Activated naive CD4-positive, alpha-beta T cell treated with anti-CD3 and anti-CD28 coated beads, Interleukin-2, amount 10 ng/mL, durations not matched to agents 7 days and 5 days (primary cell): ENCODE measurements at regions not wholly inside any gene's neighbourhood (a gene's known extent, or its start where the extent isn't known, plus 50 kb on each side); places are given as distances from the start of the nearest gene placed in this dataset.

Experiments
- CTCF ChIA-PET: fragments of 350-600 bp; sonication (Branson Sonifier 250); formaldehyde crosslinking; loops from one replicate; lab custom pipeline; 2021; ENCODE audit warnings: antibody characterized with exemption; lab: Charles Lee
- DNase-seq: peaks from one replicate; pipeline ENCODE4 v3.0.0-alpha.2; 2020
- H3K27ac Mint-ChIP-seq: one replicate; pipeline ENCODE4 v1.8.0; 2021; ENCODE audit warnings: mild to moderate bottlenecking, moderate library complexity, mixed read lengths
- H3K27me3 Mint-ChIP-seq: one replicate; pipeline ENCODE4 v1.8.0; 2021; ENCODE audit warnings: mild to moderate bottlenecking, mixed read lengths
- H3K36me3 Mint-ChIP-seq: one replicate; pipeline ENCODE4 v1.8.0; 2021; ENCODE audit warnings: mixed read lengths
- H3K4me1 Mint-ChIP-seq: one replicate; pipeline ENCODE4 v1.8.0; 2021; ENCODE audit warnings: mixed read lengths
- H3K4me3 Mint-ChIP-seq: one replicate; pipeline ENCODE4 v1.8.0; 2021; ENCODE audit warnings: mild to moderate bottlenecking, moderate library complexity, mixed read lengths
- H3K9me3 Mint-ChIP-seq: one replicate; pipeline ENCODE4 v1.8.0; 2021; ENCODE audit warnings: mixed read lengths

DNA sequence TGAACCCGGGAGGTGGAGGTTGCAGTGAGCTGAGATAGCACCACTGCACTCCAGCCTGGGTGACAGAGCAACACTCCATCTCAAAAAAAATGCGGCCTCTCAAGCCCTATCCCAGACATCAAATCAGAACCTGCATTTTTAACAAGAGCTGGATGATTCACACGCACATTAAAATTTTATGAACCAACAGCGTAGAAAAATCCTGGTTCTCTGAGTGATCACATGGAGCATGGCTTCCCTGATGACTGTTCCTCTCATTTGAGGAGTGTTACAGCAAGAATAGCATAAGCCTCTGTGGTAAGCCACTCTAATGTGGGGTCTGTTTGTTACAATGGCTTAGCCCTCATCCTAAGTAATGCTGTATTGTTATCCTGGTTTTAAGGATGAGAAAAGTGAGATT lies 163.6 kb downstream of the BRMS1L start:
- no peak overlapping the region for H3K27ac Mint-ChIP-seq

GRCh38 chr14:35988972-35989690 lies 163.0 kb downstream of the BRMS1L start:
- Mint-ChIP-seq H3K9me3 (no peaks in the 10 kb centered on the region), H3K27ac (no peak overlapping the region), H3K4me3 (no peak overlapping the region), H3K27me3 (peaks cover 12% of the 10 kb centered on the region), H3K36me3 (no peaks in the 10 kb centered on the region), H3K4me1 (no peaks in the 10 kb centered on the region)
- CTCF ChIA-PET = no interaction called here
- no peak for DNase-seq

More for the DNA sequence above, 163.6 kb downstream of the BRMS1L start:
- H3K9me3 Mint-ChIP-seq = no peaks in the 10 kb centered on the region
- H3K27me3 Mint-ChIP-seq = peaks cover 12% of the 10 kb centered on the region
- no peaks in the 10 kb centered on the region for H3K4me1 Mint-ChIP-seq
- CTCF ChIA-PET = no interaction called here
- DNase-seq = no peak
- no peak overlapping the region for H3K4me3 Mint-ChIP-seq
- H3K36me3 Mint-ChIP-seq = no peaks in the 10 kb centered on the region

DNA sequence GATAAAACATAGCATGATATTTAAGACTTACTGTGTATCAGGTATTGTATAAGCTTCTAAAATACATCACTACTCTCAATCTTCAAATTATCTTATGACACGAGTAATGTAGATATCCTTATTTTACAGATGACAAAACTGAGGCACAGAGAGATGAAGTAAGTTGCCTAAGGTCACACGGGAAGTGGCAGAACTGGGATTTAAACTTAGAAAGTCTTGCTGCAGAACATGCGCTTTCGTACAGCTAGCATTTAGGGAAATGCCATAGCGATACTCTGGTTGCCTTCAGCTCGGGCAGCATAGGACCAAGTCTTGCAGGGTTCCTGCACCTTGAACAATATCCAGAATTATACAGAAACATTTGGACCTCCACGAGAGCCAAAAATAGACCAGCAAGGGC lies 162.4 kb downstream of the BRMS1L start:
- H3K4me3 Mint-ChIP-seq = no peak overlapping the region
- H3K27me3 Mint-ChIP-seq = peaks cover 12% of the 10 kb centered on the region
- H3K27ac Mint-ChIP-seq = no peak overlapping the region
- CTCF ChIA-PET = no interaction called here
- no peak for DNase-seq
- H3K9me3 Mint-ChIP-seq = no peaks in the 10 kb centered on the region
- no peaks in the 10 kb centered on the region for H3K4me1 Mint-ChIP-seq
- no peaks in the 10 kb centered on the region for H3K36me3 Mint-ChIP-seq

- H3K27me3 Mint-ChIP-seq = peaks cover 8% of the 10 kb centered on the region
- H3K4me1 Mint-ChIP-seq = no peaks in the 10 kb centered on the region
- H3K9me3 Mint-ChIP-seq = no peaks in the 10 kb centered on the region
- no peak for DNase-seq
- H3K4me3 Mint-ChIP-seq = no peak overlapping the region
- CTCF ChIA-PET = interaction anchor here (1.5 kb wide), 1 partner anchor 105 kb away, joined by 3 read pairs; no protein-coding TSS in a partner anchor
- no peaks in the 10 kb centered on the region for H3K36me3 Mint-ChIP-seq
- H3K27ac Mint-ChIP-seq = no peak overlapping the region
Observed at GRCh38 chr14:35987731-35988130, 161.6 kb downstream of the BRMS1L start.

DNA sequence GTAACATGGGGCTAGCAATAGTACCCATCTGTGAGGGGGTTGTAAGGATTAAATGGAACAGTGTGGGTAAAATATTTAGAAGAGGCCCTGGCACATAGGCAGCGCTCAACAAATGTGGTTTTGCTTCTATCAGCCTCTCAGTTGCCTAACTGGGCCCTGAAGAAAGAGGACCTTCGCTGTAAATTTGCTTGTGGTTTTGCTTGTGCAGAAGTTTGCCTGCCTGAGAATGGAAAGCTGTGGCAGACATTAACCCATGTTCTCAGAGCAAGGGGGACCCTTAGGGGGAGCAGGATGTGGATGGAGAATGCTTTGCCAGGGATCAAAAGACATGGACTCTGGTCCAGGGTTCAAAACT lies 160.1 kb downstream of the BRMS1L start:
- H3K27me3 Mint-ChIP-seq = peaks cover 8% of the 10 kb centered on the region
- no peaks in the 10 kb centered on the region for H3K9me3 Mint-ChIP-seq
- H3K4me1 Mint-ChIP-seq = no peaks in the 10 kb centered on the region
- H3K36me3 Mint-ChIP-seq = no peaks in the 10 kb centered on the region
- H3K27ac Mint-ChIP-seq = no peak overlapping the region
- H3K4me3 Mint-ChIP-seq = no peak overlapping the region
- CTCF ChIA-PET = no interaction called here
- DNase-seq = no peak

GRCh38 chr14:35985474-35986218 lies 159.5 kb downstream of the BRMS1L start:
- Mint-ChIP-seq H3K4me1 (no peaks in the 10 kb centered on the region), H3K36me3 (no peaks in the 10 kb centered on the region), H3K27me3 (peaks cover 6% of the 10 kb centered on the region), H3K27ac (no peak overlapping the region), H3K9me3 (peaks cover 1% of the 10 kb centered on the region), H3K4me3 (no peak overlapping the region)
- DNase-seq = no peak
- CTCF ChIA-PET = no interaction called here

DNA sequence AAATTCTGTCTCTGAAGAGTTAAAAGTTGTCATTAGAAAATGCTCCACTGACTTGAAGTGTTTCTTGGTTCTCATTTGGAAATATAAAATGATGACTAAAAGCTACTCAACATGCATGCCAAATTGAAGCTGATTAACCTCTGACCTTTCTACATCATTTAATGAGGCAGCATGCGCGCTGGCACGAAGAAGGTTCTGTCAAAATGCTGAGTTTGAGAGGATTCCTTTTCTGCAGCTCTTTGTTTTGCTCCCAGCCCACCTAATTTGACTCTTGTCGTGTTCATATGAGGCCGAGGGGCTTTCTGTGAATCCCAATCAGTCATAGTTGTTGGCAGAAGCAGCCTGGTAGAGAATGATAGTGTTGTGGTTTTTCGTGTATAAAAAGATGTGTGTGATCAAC lies 153.4 kb downstream of the BRMS1L start:
- Mint-ChIP-seq H3K9me3 (peaks cover 2% of the 10 kb centered on the region), H3K4me1 (no peaks in the 10 kb centered on the region), H3K27me3 (no peaks in the 10 kb centered on the region), H3K27ac (no peak overlapping the region), H3K4me3 (no peak overlapping the region), H3K36me3 (no peaks in the 10 kb centered on the region)
- DNase-seq = no peak
- CTCF ChIA-PET = no interaction called here

DNA sequence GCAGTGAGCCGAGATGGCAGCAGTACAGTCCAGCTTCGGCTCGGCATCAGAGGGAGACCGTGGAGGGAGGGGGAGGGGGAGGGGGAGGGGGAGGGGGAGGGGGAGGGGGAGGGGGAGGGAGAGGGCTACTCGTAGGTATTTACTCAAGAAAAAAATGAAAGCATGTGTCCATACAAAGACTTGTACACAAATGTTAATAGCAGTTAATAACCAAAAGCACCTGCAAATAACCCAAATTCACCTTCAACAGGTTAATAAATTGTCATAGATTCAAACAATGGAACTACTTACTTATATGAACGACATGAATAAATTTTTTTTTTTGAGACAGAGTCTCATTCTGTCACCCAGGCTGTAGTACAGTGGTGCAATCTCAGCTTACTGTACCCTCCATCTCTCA lies 152.4 kb downstream of the BRMS1L start:
- Mint-ChIP-seq H3K4me3 (no peak overlapping the region), H3K27ac (no peak overlapping the region), H3K36me3 (no peaks in the 10 kb centered on the region), H3K4me1 (no peaks in the 10 kb centered on the region), H3K27me3 (no peaks in the 10 kb centered on the region), H3K9me3 (peaks cover 2% of the 10 kb centered on the region)
- no peak for DNase-seq
- CTCF ChIA-PET = no interaction called here

DNA sequence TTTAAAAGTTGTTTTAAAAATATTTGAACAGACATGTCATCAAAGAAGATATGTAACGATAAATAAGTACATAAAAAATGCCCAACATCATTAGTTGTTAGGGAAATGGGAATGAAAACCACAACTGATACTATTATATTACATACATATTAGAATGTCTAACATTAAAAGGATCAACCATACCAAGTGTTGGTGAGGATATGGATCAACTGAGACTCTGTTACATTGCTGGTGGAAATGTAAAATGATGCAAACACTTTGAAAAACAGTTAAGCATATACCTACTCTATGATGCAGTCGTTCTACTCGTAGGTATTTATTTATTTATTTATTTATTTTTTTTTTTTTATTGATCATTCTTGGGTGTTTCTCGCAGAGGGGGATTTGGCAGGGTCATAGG lies 149.7 kb downstream of the BRMS1L start:
- no peaks in the 10 kb centered on the region for H3K36me3 Mint-ChIP-seq
- no peak overlapping the region for H3K27ac Mint-ChIP-seq
- CTCF ChIA-PET = no interaction called here
- peaks cover 2% of the 10 kb centered on the region for H3K9me3 Mint-ChIP-seq
- DNase-seq = no peak
- H3K27me3 Mint-ChIP-seq = no peaks in the 10 kb centered on the region
- H3K4me3 Mint-ChIP-seq = no peak overlapping the region
- H3K4me1 Mint-ChIP-seq = no peaks in the 10 kb centered on the region

- DNase-seq = no peak
- CTCF ChIA-PET = no interaction called here
- Mint-ChIP-seq H3K9me3 (no peaks in the 10 kb centered on the region), H3K4me1 (no peaks in the 10 kb centered on the region), H3K4me3 (no peak overlapping the region), H3K27me3 (peaks cover 4% of the 10 kb centered on the region), H3K36me3 (no peaks in the 10 kb centered on the region), H3K27ac (no peak overlapping the region)
Observed at GRCh38 chr14:35973770-35974169, 147.6 kb downstream of the BRMS1L start.

DNA sequence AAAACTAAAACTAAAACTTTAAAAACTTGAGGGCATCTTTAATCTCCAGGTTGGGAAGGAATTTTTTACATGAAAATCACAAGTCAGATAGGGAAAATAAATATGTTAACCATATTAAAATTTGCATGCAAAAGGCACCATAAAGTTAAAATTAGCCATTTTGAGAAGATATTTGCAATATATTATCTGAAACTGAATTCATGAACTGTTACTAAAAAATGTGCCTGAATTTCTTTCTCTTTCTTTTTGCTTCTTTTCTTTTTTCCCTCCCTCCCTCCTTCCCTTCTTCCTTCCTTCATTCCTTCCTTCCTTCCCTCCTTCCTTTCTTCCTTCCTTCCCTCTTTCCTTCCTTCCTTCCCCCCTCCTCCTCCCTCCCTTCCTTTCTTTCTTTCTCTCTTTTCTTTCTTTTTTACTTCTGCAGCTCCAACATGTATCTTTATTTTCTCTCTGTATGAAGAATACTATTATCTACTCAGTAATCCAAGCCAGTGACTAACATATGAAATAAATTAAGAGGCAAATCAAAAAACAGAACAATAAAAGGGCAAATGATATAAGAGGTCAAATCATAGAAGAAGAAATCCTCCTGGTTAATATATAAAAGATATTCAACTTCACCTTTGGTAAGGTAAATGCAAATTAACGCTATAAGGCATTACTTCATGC lies 146.0 kb downstream of the BRMS1L start:
- Mint-ChIP-seq H3K4me3 (no peak overlapping the region), H3K36me3 (no peaks in the 10 kb centered on the region), H3K4me1 (no peaks in the 10 kb centered on the region), H3K27ac (no peak overlapping the region), H3K27me3 (peaks cover 7% of the 10 kb centered on the region), H3K9me3 (no peaks in the 10 kb centered on the region)
- CTCF ChIA-PET = no interaction called here
- DNase-seq = no peak

DNA sequence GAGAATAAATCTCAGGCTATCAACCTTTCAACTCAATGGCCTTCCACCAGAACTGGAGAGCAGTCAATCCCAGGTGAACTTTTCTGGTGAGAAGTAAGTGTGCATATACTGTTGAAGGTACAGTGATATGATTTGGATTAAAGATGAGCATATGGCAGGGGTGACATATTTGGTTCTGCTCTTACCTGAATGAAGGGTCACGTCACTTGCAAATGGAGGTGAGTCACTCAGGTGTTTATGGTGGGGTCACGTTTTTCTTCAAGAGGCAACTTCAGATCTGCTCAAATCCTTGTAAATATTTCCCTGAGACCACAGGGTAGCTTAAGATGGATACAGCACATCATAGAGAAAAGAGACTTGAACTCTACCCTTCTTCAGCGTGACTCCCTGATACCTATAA lies 143.2 kb downstream of the BRMS1L start:
- Mint-ChIP-seq H3K27me3 (peaks cover 7% of the 10 kb centered on the region), H3K4me1 (no peaks in the 10 kb centered on the region), H3K27ac (no peak overlapping the region), H3K9me3 (no peaks in the 10 kb centered on the region), H3K4me3 (no peak overlapping the region), H3K36me3 (no peaks in the 10 kb centered on the region)
- CTCF ChIA-PET = no interaction called here
- no peak for DNase-seq

- CTCF ChIA-PET = interaction anchor here (0.8 to 1.0 kb wide), 2 partner anchors 66 to 104 kb away, joined by 3 to 5 read pairs; no protein-coding TSS in a partner anchor
- Mint-ChIP-seq H3K27ac (no peak overlapping the region), H3K9me3 (no peaks in the 10 kb centered on the region), H3K36me3 (no peaks in the 10 kb centered on the region), H3K4me3 (no peak overlapping the region), H3K4me1 (no peaks in the 10 kb centered on the region), H3K27me3 (peaks cover 3% of the 10 kb centered on the region)
- no peak for DNase-seq
Observed at GRCh38 chr14:35965400-35965799, 139.3 kb downstream of the BRMS1L start.

- CTCF ChIA-PET = interaction anchor here (0.8 kb wide), 1 partner anchor 67 kb away, joined by 3 read pairs; no protein-coding TSS in a partner anchor
- no peak overlapping the region for H3K4me3 Mint-ChIP-seq
- no peak for DNase-seq
- H3K27me3 Mint-ChIP-seq = peaks cover 3% of the 10 kb centered on the region
- H3K4me1 Mint-ChIP-seq = no peaks in the 10 kb centered on the region
- H3K27ac Mint-ChIP-seq = no peak overlapping the region
- no peaks in the 10 kb centered on the region for H3K9me3 Mint-ChIP-seq
- H3K36me3 Mint-ChIP-seq = no peaks in the 10 kb centered on the region
Observed at GRCh38 chr14:35964697-35965286, 138.7 kb downstream of the BRMS1L start.
